ENCODE measurements at regions not wholly inside any gene's neighbourhood (a gene's known extent, or its start where the extent isn't known, plus 50 kb on each side); places are given as distances from the start of the nearest gene placed in this dataset.

- TF ChIP-seq ATF3 (IDR thresholded peaks at IDR 0.05; ENCODE audit: insufficient read depth, low read depth, low read length), result no peak
Measured at GRCh38 chr13:74230984-74231501, 96.8 kb upstream of the KLF12 start (continued).
